ENCODE measurements at regions not wholly inside any gene's neighbourhood (a gene's known extent, or its start where the extent isn't known, plus 50 kb on each side); places are given as distances from the start of the nearest gene placed in this dataset.
"Not testable (repeated sequence)": the region's sequence is repeated elsewhere in the genome, so short reads cannot be mapped to it uniquely, and the experiment has no call there.

DNA sequence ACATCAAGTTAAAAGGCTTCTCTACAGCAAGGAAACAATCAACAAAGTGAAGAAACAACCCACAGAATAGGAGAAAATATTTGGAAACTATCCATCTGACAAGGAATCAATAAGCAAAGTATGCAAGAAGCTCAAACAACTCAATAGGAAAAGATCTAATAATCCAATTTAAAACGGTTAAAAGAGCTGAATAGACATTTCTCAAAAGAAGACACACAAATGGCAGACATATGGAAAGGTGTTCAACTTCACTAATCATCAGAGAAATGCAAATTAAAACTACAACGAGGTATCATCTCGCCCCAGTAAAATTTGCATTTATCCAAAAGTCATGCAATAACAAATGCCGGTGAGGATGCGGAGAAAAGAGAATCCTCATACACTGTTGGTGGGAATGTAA lies 82.2 kb upstream of the NECTIN3 start:
- no peak overlapping the region for H3K9ac ChIP-seq (ENCODE audit: insufficient read length)
- TF ChIP-seq EZH2 (IDR thresholded peaks at IDR 0.05): no peak
- no peak for TF ChIP-seq FOXP2 (optimal IDR thresholded peaks at IDR 0.05; ENCODE audit: control extremely low read depth, extremely low read length, insufficient read depth)
- no peak for TF ChIP-seq POLR2AphosphoS5 (IDR thresholded peaks at IDR 0.05; ENCODE audit: borderline replicate concordance, low read depth, low read length)
- H3K4me3 ChIP-seq: no peak overlapping the region
- H3K27ac ChIP-seq: no peak overlapping the region
- H3K9me3 ChIP-seq (ENCODE audit: low read depth, low read length): no peaks in the 10 kb centered on the region
- H3K36me3 ChIP-seq (ENCODE audit: insufficient read depth, low read length): no peaks in the 10 kb centered on the region
- DNase-seq (ENCODE audit: low read depth, low spot score): no peak

DNA sequence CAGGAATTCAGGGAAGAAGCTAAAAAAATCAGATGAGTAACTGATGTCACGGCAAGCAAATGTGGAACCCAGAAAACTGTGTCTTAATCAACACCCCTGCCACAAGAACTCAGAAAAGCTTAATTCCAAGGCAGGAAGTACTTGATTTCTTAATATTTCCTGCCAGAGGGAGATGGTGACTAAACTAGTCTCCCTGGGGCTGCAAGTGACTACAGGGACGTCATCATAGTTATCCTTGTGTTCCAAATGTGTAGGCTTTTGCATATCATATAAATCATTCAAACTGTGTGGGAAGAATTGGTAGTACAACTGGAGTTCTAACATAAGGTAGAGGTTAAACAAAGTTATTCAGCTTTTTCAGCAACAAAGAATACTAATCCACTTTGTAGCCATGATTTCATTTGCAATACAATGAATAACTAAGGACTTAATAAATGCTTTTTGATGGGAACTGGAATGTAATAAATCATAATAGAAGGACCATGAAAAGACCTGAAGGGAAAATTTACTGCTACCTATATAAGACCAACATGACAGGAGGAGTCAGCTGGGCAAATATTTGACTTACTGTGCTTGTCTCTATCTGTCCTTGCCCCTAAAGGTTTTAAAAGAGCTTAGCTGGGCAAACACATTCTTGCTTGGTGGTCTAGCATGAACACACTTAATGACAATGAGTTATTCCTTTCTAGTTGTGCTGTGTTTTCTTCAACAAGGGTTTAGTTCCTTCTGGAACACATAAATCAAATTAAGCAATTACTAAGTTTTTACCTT lies 76.0 kb upstream of the NECTIN3 start:
- DNase-seq (ENCODE audit: low read depth, low spot score): peak; percentile 84
- Histone ChIP-seq H3K9me3 (ENCODE audit: low read depth, low read length) (no peaks in the 10 kb centered on the region), H3K9ac (ENCODE audit: insufficient read length) (no peak overlapping the region), H3K27ac (peak overlapping the region; percentile 10; the same call in 1 of the 2 replicates), H3K36me3 (ENCODE audit: insufficient read depth, low read length) (no peaks in the 10 kb centered on the region), H3K4me3 (peak overlapping the region; percentile 14)
- TF ChIP-seq EZH2 (IDR thresholded peaks at IDR 0.05): no peak
- peak; percentile 30; the same call in 1 of the 2 replicates for TF ChIP-seq POLR2AphosphoS5 (IDR thresholded peaks at IDR 0.05; ENCODE audit: borderline replicate concordance, low read depth, low read length)
- no peak for TF ChIP-seq FOXP2 (optimal IDR thresholded peaks at IDR 0.05; ENCODE audit: control extremely low read depth, extremely low read length, insufficient read depth)

DNA sequence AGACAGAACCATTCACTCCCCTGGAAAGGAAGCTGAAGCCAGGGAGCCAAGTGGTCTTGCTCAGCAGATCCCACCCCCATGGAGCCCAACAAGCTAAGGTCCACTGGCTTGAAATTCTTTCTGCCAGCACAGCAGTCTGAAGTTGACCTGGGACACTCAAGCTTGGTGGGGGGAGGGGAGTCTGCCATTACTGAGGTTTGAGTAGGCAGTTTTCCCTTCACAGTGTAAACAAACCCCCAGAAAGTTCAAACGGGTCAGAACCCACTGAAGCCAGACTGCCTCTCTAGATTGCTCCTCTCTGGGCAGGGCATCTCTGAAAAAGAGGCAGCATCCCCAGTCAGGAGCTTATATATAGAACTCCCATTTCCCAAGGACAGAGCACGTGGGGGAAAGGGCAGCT lies 72.8 kb upstream of the NECTIN3 start:
- not testable (repeated sequence) for H3K9ac ChIP-seq (ENCODE audit: insufficient read length); H3K9me3 ChIP-seq (ENCODE audit: low read depth, low read length); H3K27ac ChIP-seq; DNase-seq (ENCODE audit: low read depth, low spot score); H3K4me3 ChIP-seq; H3K36me3 ChIP-seq (ENCODE audit: insufficient read depth, low read length)

DNA sequence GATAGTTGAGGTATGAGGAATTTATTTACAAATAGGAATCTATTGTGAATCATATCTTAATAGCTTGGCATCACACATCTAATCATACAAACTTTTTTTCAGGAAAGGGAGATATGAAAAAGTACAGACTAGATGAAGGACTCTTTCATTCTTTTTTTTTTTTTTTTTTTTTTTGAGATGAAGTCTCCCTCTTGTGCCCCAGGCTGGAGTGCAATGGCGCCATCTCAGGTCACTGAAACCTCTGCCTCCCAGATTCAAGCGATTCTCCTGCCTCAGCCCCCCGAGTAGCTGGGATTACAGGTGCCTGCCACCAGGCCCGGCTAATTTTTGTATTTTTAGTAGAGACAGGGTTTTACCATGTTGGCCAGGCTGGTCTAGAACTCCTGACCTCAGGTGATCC lies 65.1 kb upstream of the NECTIN3 start:
- H3K9ac ChIP-seq (ENCODE audit: insufficient read length); H3K27ac ChIP-seq; H3K36me3 ChIP-seq (ENCODE audit: insufficient read depth, low read length); H3K9me3 ChIP-seq (ENCODE audit: low read depth, low read length); H3K4me3 ChIP-seq; DNase-seq (ENCODE audit: low read depth, low spot score): not testable (repeated sequence)

DNA sequence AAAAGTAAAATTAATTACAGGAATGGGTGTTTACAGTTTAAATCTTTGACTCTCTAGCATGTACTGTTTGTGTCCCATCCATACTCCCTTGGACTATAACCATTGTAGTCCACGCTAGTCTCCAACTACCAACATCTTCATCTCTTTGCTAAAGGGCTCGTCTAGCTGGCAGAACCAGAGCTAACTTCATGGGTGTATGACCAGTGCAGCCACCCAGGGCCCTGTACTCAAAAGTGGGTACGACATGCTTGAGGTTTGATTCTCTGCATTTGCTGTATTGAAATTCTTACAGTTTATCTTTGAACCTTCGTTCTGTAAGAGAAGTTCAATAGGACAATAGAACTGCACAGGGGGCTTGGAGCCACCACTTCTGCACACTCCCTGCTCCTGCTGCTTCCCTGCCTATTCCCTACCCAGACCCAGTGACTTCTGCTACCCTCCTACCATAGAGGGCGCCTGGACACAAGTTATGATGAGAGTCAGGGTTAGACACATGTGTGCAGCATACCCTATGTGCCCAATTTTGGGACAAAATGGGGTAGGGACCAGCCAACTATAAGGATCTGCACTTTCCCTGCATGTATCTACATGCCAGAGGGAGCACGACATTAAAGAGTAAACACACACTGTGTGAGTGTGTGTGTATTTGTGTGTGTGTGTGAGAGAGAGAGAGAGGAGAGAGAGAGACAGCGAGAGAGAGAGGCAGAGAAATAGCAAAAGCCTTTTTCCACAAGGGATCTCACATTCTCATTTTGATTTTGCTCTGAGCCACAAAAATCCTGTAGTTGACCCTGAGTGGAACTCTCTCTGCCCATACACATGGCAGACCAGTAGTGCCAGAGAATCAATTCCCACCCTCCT lies 59.0 kb upstream of the NECTIN3 start:
- no peak overlapping the region for H3K9ac ChIP-seq (ENCODE audit: insufficient read length)
- no peak overlapping the region for H3K4me3 ChIP-seq
- no peak for DNase-seq (ENCODE audit: low read depth, low spot score)
- no peak overlapping the region for H3K27ac ChIP-seq
- H3K9me3 ChIP-seq (ENCODE audit: low read depth, low read length): no peaks in the 10 kb centered on the region
- no peaks in the 10 kb centered on the region for H3K36me3 ChIP-seq (ENCODE audit: insufficient read depth, low read length)
- TF ChIP-seq POLR2AphosphoS5 (IDR thresholded peaks at IDR 0.05; ENCODE audit: borderline replicate concordance, low read depth, low read length) (no peak), EZH2 (IDR thresholded peaks at IDR 0.05) (no peak), FOXP2 (optimal IDR thresholded peaks at IDR 0.05; ENCODE audit: control extremely low read depth, extremely low read length, insufficient read depth) (no peak)

Data from SK-N-MC (cell line).